ENCODE measurements at regions not wholly inside any gene's neighbourhood (a gene's known extent, or its start where the extent isn't known, plus 50 kb on each side); places are given as distances from the start of the nearest gene placed in this dataset.

DNA sequence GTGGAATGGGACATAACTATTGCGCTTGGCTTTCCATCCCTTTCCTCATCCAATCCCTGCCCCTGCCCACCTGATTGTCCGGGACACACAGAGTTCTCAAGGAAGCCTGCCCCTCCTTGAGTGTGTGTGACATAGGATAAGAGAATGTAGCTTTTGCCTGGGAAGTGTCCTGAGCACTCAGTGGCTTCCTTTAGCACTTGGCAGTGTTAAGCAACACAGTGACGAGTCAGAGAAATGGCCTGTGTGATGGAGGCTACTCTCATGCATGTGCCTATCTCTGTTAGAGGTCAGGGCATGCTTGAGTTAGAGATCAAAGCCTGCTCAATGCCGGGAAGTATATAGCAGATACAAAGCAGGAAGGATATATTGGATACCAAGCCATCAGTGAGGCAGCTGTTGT lies 289.5 kb downstream of the SIPA1L2 start:
- intact Hi-C loops (cut with DNase I; ENCODE audit: low total_unique reads) = no loop called here

DNA sequence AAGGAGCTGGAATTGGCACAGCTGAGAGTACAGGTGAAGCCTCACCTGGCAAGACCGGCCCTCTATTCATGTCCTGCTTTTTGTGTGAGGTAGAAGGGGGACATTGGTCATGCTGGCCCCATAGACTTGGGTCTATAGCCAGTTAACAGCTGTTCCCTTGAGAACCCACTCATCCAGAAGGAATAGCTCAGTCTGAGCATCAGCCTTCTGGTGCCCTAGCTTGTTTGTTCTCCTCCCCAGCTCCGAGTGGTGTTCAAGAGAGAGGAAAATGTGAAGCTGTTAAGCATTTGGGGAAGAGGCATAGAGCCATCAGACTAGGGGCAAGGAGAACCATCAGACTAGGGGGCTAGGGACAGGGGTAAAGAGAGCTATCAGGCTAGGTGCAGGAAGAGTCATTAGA lies 290.9 kb downstream of the SIPA1L2 start:
- Histone ChIP-seq H3K9me3 (no peaks in the 10 kb centered on the region), H3K27me3 (no peaks in the 10 kb centered on the region), H3K27ac (no peak overlapping the region), H3K36me3 (no peaks in the 10 kb centered on the region), H3K4me3 (no peak overlapping the region), H3K4me1 (no peaks in the 10 kb centered on the region)
- no peak for DNase-seq
- intact Hi-C loops (cut with DNase I; ENCODE audit: low total_unique reads) = no loop called here
- TF ChIP-seq, protein P1, sequence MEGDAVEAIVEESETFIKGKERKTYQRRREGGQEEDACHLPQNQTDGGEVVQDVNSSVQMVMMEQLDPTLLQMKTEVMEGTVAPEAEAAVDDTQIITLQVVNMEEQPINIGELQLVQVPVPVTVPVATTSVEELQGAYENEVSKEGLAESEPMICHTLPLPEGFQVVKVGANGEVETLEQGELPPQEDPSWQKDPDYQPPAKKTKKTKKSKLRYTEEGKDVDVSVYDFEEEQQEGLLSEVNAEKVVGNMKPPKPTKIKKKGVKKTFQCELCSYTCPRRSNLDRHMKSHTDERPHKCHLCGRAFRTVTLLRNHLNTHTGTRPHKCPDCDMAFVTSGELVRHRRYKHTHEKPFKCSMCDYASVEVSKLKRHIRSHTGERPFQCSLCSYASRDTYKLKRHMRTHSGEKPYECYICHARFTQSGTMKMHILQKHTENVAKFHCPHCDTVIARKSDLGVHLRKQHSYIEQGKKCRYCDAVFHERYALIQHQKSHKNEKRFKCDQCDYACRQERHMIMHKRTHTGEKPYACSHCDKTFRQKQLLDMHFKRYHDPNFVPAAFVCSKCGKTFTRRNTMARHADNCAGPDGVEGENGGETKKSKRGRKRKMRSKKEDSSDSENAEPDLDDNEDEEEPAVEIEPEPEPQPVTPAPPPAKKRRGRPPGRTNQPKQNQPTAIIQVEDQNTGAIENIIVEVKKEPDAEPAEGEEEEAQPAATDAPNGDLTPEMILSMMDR (IDR thresholded peaks at IDR 0.05) = no peak

More for the DNA sequence above, 289.5 kb downstream of the SIPA1L2 start:
- no peaks in the 10 kb centered on the region for H3K36me3 ChIP-seq
- H3K9me3 ChIP-seq = no peaks in the 10 kb centered on the region
- H3K27me3 ChIP-seq = no peaks in the 10 kb centered on the region
- no peak overlapping the region for H3K4me3 ChIP-seq
- no peaks in the 10 kb centered on the region for H3K4me1 ChIP-seq
- no peak for DNase-seq
- TF ChIP-seq, protein P1 (IDR thresholded peaks at IDR 0.05) = no peak
- no peak overlapping the region for H3K27ac ChIP-seq

DNA sequence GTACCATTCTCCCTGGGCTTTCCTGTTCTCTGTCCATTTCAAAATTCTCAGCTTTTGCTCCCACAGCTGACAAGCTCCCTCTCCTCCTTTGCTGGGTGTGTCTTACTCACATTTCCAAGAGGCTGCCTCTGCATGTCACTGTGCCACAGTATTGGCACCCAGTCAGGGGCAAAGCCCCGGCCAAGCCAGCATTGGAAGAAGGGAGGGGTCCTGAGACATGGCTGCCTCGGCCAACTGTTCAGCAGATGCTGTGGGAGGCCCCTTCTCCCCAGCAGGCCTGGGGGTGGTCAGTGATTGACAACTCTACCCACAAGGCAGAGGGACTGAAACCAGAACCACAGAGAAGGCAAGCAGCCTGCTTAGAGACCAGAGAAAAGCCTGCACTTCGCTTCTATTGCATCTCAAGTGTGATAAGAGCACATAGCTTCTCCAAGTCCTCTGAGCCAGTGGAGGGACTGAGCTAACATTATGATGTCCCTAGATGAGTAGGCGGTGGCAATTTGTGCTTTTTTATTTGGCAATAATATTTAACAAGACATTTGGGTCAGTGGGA lies 294.1 kb downstream of the SIPA1L2 start:
- Histone ChIP-seq H3K4me1 (no peaks in the 10 kb centered on the region), H3K27ac (no peak overlapping the region), H3K4me3 (no peak overlapping the region), H3K9me3 (no peaks in the 10 kb centered on the region), H3K27me3 (no peaks in the 10 kb centered on the region), H3K36me3 (no peaks in the 10 kb centered on the region)
- intact Hi-C loops (cut with DNase I; ENCODE audit: low total_unique reads) = no loop called here
- DNase-seq = no peak
- TF ChIP-seq, protein P1 (IDR thresholded peaks at IDR 0.05) = no peak

DNA sequence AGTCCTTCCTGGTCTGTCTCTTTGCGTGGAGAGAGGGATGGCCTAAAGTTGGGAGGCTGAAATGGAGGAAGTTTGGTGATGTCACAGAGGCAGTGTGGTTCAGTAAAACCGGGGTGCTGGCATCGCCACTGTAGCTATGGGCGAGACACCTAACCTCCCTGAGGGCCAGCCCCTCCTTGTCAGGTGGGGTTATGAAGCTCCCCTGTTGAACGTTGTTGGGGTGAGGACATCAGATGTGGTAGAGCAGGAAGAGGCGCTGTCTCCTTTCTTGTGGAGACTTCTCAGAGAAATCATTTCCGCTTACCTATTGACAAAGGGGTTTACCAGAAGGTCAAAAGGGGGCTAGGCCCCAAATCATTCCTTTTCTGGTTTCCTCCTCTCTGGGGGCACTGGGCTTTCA lies 294.7 kb downstream of the SIPA1L2 start:
- Histone ChIP-seq H3K27me3 (no peaks in the 10 kb centered on the region), H3K9me3 (no peaks in the 10 kb centered on the region), H3K27ac (no peak overlapping the region), H3K4me3 (no peak overlapping the region), H3K36me3 (no peaks in the 10 kb centered on the region), H3K4me1 (no peaks in the 10 kb centered on the region)
- TF ChIP-seq, protein P1 (IDR thresholded peaks at IDR 0.05) = no peak
- intact Hi-C loops (cut with DNase I; ENCODE audit: low total_unique reads) = no loop called here
- DNase-seq = no peak

DNA sequence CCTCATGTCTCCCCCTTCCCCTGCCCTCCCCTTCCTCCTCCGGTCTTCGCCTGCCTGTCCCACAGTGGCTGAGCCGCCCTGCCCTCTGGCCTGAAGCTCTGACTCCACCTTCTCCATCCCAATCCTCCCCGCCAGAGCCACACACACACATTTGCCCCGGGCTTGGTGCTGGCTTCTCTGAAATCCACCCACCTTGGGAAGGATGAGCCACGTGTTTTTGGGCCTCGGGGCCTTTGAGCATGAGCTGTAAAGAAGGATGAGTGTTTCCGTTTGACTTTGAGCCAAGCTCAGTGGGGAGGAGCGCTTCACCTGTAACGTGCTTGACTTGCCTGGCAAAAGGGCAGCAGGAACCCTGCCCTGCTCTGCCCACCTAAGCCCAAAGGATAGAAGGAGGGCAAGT lies 295.1 kb downstream of the SIPA1L2 start:
- TF ChIP-seq, protein P1 (IDR thresholded peaks at IDR 0.05) = no peak
- Histone ChIP-seq H3K4me3 (no peak overlapping the region), H3K4me1 (no peaks in the 10 kb centered on the region), H3K27ac (no peak overlapping the region), H3K27me3 (no peaks in the 10 kb centered on the region), H3K36me3 (no peaks in the 10 kb centered on the region), H3K9me3 (no peaks in the 10 kb centered on the region)
- no peak for DNase-seq
- intact Hi-C loops (cut with DNase I; ENCODE audit: low total_unique reads) = no loop called here

DNA sequence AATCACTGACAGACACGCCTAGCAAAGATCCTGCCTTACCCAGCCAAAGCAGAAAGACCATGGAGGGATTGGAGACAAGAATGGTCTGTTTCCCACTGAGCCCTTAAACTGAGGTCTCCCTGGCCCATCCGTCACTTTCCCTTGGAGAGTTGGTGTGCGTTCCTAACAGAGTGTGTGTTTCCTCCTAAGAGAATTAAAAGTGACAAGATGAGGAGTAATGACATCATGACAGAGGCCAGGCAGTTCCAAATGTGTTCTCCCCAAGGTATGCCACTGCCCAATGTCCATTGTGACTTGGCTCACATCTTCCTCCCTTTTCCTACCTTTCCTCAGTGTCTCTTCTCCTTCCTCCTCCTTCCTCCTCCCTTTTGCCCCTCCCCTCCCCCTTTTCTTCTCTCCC lies 295.7 kb downstream of the SIPA1L2 start:
- TF ChIP-seq, protein P1 (IDR thresholded peaks at IDR 0.05) = no peak
- intact Hi-C loops (cut with DNase I; ENCODE audit: low total_unique reads) = no loop called here
- DNase-seq = no peak
- H3K9me3 ChIP-seq = no peaks in the 10 kb centered on the region
- no peak overlapping the region for H3K27ac ChIP-seq
- no peaks in the 10 kb centered on the region for H3K27me3 ChIP-seq
- no peaks in the 10 kb centered on the region for H3K4me1 ChIP-seq
- H3K4me3 ChIP-seq = no peak overlapping the region
- no peaks in the 10 kb centered on the region for H3K36me3 ChIP-seq

All from tibial artery (tissue), 4 donors.